Neural cell (in vitro differentiated cells): ENCODE measurements at regions not wholly inside any gene's neighbourhood (a gene's known extent, or its start where the extent isn't known, plus 50 kb on each side); places are given as distances from the start of the nearest gene placed in this dataset.

Experiments used
- H2AFZ ChIP-seq: fragments of 200-600, 300-800 bp; sonication (generic), shearing (Covaris generic); 2 replicates; pipeline ENCODE4 v1.6.0; 2014; ENCODE audit warnings: low read depth, mild to moderate bottlenecking, antibody characterized with exemption, low read length, moderate library complexity
- H3F3A ChIP-seq: fragments of 200-600 bp; shearing (Covaris generic); 2 replicates; pipeline ENCODE4 v1.6.1; 2016; ENCODE audit warnings: mild to moderate bottlenecking, moderate library complexity, mixed read lengths, antibody characterized with exemption, low read length; ENCODE audit not compliant: insufficient read depth, poor library complexity, severe bottlenecking
- H3K27ac ChIP-seq: fragments of 200-600, 300-800 bp; sonication (generic), shearing (Covaris generic); 2 replicates; pipeline ENCODE4 v1.5.1; 2014; ENCODE audit warnings: mild to moderate bottlenecking, low read length, moderate library complexity
- H3K27me3 ChIP-seq: fragments of 300-800, 200-600 bp; sonication (generic), shearing (Covaris generic); 2 replicates; pipeline ENCODE4 v1.6.0; 2014; ENCODE audit warnings: mild to moderate bottlenecking, low read depth, low read length, moderate library complexity; ENCODE audit not compliant: insufficient read depth
- H3K36me3 ChIP-seq: fragments of 300-800, 200-600 bp; sonication (generic), shearing (Covaris generic); 2 replicates; pipeline ENCODE4 v1.5.1; 2014; ENCODE audit warnings: mild to moderate bottlenecking, antibody characterized with exemption, low read length, moderate library complexity; ENCODE audit not compliant: insufficient read depth
- H3K4me2 ChIP-seq: fragments of 300-800, 200-600 bp; sonication (generic), shearing (Covaris generic); 2 replicates; pipeline ENCODE4 v1.6.0; 2014; ENCODE audit warnings: mild to moderate bottlenecking, low read length
- H3K4me3 ChIP-seq: fragments of 300-800, 200-600 bp; sonication (generic), shearing (Covaris generic); 2 replicates; pipeline ENCODE4 v1.5.1; 2014; ENCODE audit warnings: mild to moderate bottlenecking, low read length, moderate library complexity
- H3K79me2 ChIP-seq: fragments of 200-600 bp; shearing (Covaris generic); replicated peaks from 2 replicates; pipeline ENCODE4 v1.6.0; 2014; ENCODE audit warnings: mild to moderate bottlenecking, low read length, moderate library complexity; ENCODE audit not compliant: insufficient read depth
- H3K9ac ChIP-seq: fragments of 300-800, 200-600 bp; sonication (generic), shearing (Covaris generic); 2 replicates; pipeline ENCODE4 v1.6.1; 2016; ENCODE audit warnings: mild to moderate bottlenecking, low read length, mixed read lengths
- H3K9me2 ChIP-seq: fragments of 200-600 bp; shearing (Covaris generic); 2 replicates; pipeline ENCODE4 v1.6.1; 2016; ENCODE audit warnings: mild to moderate bottlenecking, low read length, mixed read lengths; ENCODE audit not compliant: insufficient read depth
- H3K9me3 ChIP-seq: fragments of 200-600, 300-800 bp; sonication (generic), shearing (Covaris generic); 2 replicates; pipeline ENCODE4 v1.6.1; 2016; ENCODE audit warnings: mild to moderate bottlenecking, mixed run types, low read length, moderate library complexity, mixed read lengths
- H4K20me1 ChIP-seq: fragments of 200-600 bp; shearing (Covaris generic); 2 replicates; pipeline ENCODE4 v1.6.1; 2016; ENCODE audit warnings: mild to moderate bottlenecking, mixed run types; ENCODE audit not compliant: insufficient read depth
- CTCF ChIP-seq: fragments of 450-650 bp; IDR thresholded peaks from 2 replicates; pipeline ENCODE4 v1.5.1; 2014; ENCODE audit warnings: antibody characterized with exemption, mild to moderate bottlenecking, moderate library complexity; ENCODE audit not compliant: poor library complexity, severe bottlenecking
- EP300 ChIP-seq: fragments of 450-650 bp; conservative IDR thresholded peaks from 2 replicates; pipeline ENCODE4 v1.6.1; 2014; ENCODE audit warnings: antibody characterized with exemption, mild to moderate bottlenecking, moderate library complexity; ENCODE audit not compliant: poor library complexity, severe bottlenecking
- EZH2 ChIP-seq: fragments of 200-600, 300-800 bp; shearing (Covaris generic), sonication (generic); IDR thresholded peaks from 2 replicates; pipeline ENCODE4 v1.6.1; 2014; ENCODE audit warnings: antibody characterized with exemption, low read length, borderline replicate concordance, mild to moderate bottlenecking; ENCODE audit not compliant: insufficient read depth, poor library complexity, severe bottlenecking
- MXI1 ChIP-seq: fragments of 450-650 bp; conservative IDR thresholded peaks from 2 replicates; pipeline ENCODE4 v1.6.1; 2014; ENCODE audit warnings: antibody characterized with exemption, mild to moderate bottlenecking; ENCODE audit not compliant: poor library complexity, severe bottlenecking
- POLR2AphosphoS5 ChIP-seq: IDR thresholded peaks from 2 replicates; pipeline ENCODE4 v1.6.1; 2012
- RAD21 ChIP-seq: fragments of 450-650 bp; conservative IDR thresholded peaks from 2 replicates; pipeline ENCODE4 v1.6.1; 2014; ENCODE audit warnings: antibody characterized with exemption, mild to moderate bottlenecking, moderate library complexity
- REST ChIP-seq: IDR thresholded peaks from 2 replicates; pipeline ENCODE4 v1.6.1; 2012; ENCODE audit warnings: borderline replicate concordance
- SMC3 ChIP-seq: fragments of 450-650 bp; conservative IDR thresholded peaks from 2 replicates; pipeline ENCODE4 v1.6.1; 2014; ENCODE audit warnings: antibody characterized with exemption, mild to moderate bottlenecking, moderate library complexity; ENCODE audit not compliant: poor library complexity
- TAF1 ChIP-seq: IDR thresholded peaks from 2 replicates; pipeline ENCODE4 v1.6.1; 2012; ENCODE audit warnings: low read depth

GRCh38 chr14:23804817-23805216 lies 148.8 kb upstream of the DHRS4 start:
- no peaks in the 10 kb centered on the region for H3F3A ChIP-seq
- no peaks in the 10 kb centered on the region for H3K79me2 ChIP-seq
- no peaks in the 10 kb centered on the region for H3K9me2 ChIP-seq
- H3K4me3 ChIP-seq = no peak overlapping the region
- H3K27ac ChIP-seq = no peak overlapping the region
- no peak for TF ChIP-seq CTCF
- TF ChIP-seq POLR2AphosphoS5 = no peak
- no peak for TF ChIP-seq SMC3
- no peak for TF ChIP-seq REST
- no peak for TF ChIP-seq RAD21
- TF ChIP-seq TAF1 = no peak
- no peak for TF ChIP-seq EP300
- no peak for TF ChIP-seq MXI1
- no peak for TF ChIP-seq EZH2
- H2AFZ ChIP-seq = no peak overlapping the region
- no peaks in the 10 kb centered on the region for H3K9me3 ChIP-seq
- no peaks in the 10 kb centered on the region for H3K27me3 ChIP-seq
- no peak overlapping the region for H3K4me2 ChIP-seq
- no peak overlapping the region for H3K9ac ChIP-seq
- H3K36me3 ChIP-seq = no peaks in the 10 kb centered on the region
- no peaks in the 10 kb centered on the region for H4K20me1 ChIP-seq

DNA sequence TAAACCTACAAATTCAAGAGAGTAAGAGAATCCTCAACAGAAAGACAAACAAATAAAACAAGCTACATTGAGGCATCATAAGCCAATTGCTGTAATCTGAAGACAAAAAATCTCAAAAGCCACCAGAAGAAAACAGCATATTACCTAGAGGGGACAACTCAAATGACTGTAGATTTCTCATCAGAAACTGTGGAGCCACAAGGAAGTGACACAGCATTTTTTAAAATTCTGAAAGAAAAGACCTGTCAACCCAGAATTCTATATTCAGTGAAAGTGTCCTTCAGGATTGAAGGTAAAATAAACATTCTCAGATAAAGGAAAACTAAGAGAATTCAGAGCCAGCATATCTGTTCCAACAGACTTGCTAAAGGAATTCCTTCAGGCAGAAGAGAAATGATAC lies 147.8 kb upstream of the DHRS4 start:
- Histone ChIP-seq H4K20me1 (no peaks in the 10 kb centered on the region), H3K4me3 (no peak overlapping the region), H3K27me3 (no peaks in the 10 kb centered on the region), H2AFZ (no peak overlapping the region), H3F3A (no peaks in the 10 kb centered on the region), H3K9me3 (no peaks in the 10 kb centered on the region), H3K36me3 (no peaks in the 10 kb centered on the region), H3K27ac (no peak overlapping the region), H3K4me2 (no peak overlapping the region), H3K79me2 (no peaks in the 10 kb centered on the region), H3K9ac (no peak overlapping the region), H3K9me2 (no peaks in the 10 kb centered on the region)
- TF ChIP-seq REST (no peak), MXI1 (no peak), POLR2AphosphoS5 (no peak), RAD21 (no peak), TAF1 (no peak), SMC3 (no peak)
